OCI-M1 (cell line): ENCODE measurements at regions not wholly inside any gene's neighbourhood (a gene's known extent, or its start where the extent isn't known, plus 50 kb on each side); places are given as distances from the start of the nearest gene placed in this dataset.
"Not testable (repeated sequence)": the region's sequence is repeated elsewhere in the genome, so short reads cannot be mapped to it uniquely, and the experiment has no call there.

Experiments used
- DNase-seq: peaks from one replicate; lab custom pipeline; 2025; lab: John Stamatoyannopoulos, UW

DNA sequence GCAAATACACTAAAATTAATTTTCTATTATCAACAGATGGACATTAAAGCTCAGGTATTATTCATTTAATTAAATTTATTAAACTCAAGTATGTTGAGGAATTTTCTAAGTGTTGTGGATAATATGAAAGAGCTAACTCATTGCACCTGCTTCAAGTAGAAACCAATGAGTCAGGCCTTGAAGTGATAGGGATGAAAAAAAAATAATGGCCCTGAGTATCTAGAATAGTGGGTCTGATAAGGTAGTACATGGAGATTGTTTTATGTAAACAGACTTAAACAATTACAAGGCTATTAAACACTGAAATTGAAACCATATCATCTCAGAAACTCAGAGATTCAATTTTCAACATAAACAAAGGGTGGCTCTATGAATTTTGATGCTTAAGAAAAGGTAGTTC lies 857.1 kb upstream of the GBE1 start:
- no peak for DNase-seq

DNA sequence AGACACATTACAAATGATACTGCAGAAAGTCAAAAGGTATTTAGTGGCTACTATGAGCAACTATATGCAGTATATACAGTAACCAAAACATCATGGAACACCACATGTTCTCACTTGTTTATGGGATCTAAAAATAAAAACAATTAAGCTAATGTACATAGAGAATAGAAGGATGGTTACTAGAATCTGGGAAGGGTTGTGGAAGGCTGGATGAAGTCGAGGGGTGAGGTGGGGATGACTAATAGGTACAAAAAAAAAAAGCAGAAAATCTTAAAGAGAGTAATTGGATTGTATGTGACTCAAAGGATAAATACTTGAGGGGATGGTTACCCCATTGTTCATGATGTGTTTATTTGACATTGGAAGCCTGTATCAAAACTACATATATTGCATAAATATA lies 848.8 kb upstream of the GBE1 start:
- DNase-seq = no peak

DNA sequence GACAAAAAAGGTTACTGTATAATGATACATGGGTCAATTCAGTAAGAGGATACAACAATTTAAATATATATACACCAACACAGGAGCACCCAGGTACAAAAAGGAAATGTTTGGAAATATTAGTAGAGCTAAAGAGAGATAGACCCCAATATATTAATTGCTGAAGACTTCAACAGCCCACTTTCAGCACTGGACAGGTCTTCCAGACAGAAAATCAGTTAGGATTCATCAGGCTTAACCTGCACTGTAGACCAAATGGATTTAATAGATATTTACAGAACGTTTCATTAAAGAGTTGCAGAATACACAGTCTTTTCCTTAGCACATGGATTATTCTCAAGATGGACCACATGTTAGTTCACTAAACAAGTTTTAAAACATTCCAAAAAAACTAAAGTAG lies 845.9 kb upstream of the GBE1 start:
- DNase-seq = no peak

DNA sequence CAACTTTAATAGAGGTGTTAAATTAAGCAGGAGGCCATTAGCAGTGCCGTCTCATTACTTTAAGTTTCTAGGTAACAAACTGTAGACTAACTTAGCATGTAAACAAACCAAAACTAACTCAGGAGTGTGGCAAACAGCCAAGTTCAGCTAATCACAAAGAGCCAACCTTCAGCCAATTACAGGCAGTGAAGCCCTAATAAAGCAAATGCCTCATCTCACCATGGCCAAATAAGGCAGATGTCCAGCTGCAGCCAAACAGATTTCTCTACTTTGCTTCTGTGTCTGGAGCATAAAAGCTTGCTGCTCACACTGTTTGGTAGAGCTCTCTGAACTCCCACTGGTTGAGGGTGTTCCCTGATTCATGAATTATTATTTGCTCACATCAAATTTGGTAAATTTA lies 835.4 kb upstream of the GBE1 start:
- DNase-seq = no peak

DNA sequence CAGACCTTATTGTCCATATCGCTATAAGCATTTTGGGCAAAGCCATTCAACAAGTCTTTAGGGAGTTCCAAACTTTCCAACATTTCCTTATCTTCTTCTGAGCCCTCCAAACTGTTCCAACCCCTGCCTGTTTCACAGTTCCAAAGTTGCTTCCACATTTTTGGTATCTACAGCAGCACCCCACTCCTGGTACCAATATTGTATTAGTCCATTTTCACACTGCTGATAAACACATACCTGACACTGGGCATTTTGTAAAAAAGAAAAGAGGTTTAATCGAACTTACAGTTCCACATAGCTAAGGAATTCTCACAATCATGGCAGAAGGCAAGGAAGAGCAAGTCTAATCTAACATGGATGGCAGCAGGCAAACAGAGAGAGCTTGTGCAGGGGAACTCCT lies 834.1 kb upstream of the GBE1 start:
- DNase-seq = no peak

DNA sequence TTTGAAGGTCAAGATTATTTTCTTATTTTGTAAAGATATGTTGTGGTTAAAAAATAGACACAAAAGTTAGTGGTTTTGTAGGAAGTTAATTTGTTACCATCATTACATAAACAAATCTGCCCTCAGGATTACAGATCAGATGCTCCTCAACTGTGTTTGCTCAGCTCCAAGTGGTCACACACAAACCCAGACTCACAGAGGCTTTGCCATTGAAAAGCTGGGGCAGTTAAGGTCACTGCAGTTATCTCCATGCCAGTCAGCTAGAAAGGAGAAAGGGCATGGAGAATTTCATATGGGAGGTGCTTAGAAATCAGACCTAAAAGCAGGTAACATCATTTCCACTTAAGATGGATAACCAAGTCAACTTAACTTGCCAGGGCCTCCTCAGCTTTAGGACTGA lies 825.7 kb upstream of the GBE1 start:
- no peak for DNase-seq

DNA sequence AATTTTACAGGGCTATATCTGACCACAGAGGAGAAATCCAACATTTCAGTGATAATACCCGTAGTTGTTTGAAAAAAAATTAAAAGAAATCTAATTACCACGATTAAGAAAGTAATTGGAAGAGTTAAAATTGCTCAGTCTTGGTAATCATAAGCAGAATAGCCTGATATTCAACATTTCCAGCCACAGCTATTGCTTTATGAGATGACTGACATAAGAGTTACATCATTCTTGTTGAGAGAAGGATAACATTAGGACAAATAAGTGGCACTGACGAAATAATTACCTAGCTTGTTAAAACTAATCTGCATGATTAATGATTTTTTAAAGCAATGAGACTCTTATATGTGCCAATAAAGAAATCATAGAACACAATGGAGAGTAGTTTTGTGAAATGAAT lies 825.0 kb upstream of the GBE1 start:
- no peak for DNase-seq

DNA sequence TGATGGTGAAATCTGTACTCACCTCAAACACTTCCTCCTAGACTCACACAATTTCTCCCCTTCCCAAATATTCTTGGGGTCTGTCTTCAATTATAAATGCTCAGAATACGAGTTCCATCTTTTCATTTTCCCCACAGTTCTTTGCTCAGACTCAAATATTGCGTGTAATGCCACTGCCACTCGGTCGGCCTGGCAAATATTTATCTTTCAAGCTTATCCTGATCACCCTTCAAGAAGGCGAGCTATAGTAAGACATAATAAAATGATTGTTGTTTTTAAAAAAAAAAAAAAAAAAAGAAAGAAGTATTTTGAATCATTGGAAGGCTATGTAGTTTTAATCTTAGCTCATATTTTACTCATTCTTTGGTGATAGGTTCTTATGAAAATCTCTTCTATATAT lies 824.6 kb upstream of the GBE1 start:
- DNase-seq = not testable (repeated sequence)

DNA sequence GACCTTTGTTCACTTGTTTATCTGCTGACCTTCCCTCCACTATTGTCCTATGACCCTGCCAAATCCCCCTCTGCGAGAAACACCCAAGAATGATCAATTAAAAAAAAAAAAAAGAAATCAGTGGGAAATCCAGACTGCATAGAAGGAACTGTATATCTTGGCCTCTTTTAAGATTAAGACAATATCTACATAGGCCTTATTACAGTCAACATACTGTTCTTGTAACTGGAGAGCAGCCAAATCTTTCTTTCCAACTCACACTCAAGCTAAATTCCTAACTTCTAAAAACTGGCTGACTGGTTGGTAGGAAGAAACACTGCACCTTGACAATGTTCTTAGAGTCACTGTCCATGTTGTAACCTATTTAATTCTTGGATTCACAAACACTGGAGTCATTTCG lies 824.1 kb upstream of the GBE1 start:
- DNase-seq = not testable (repeated sequence)

DNA sequence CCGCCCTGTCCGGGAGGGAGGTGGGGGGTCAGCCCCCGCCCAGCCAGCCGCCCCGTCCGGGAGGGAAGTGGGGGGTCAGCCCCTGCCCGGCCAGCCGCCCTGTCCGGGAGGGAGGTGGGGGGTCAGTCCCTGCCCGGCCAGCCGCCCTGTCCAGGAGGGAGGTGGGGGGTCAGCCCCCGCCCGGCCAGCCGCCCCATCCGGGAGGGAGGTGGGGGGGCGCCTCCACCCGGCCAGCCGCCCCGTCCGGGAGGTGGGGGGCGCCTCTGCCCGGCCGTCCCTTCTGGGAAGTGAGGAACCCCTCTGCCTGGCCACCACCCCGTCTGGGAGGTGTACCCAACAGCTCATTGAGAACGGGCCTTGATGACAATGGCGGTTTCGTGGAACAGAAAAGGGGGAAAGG lies 823.4 kb upstream of the GBE1 start:
- DNase-seq = not testable (repeated sequence)

DNA sequence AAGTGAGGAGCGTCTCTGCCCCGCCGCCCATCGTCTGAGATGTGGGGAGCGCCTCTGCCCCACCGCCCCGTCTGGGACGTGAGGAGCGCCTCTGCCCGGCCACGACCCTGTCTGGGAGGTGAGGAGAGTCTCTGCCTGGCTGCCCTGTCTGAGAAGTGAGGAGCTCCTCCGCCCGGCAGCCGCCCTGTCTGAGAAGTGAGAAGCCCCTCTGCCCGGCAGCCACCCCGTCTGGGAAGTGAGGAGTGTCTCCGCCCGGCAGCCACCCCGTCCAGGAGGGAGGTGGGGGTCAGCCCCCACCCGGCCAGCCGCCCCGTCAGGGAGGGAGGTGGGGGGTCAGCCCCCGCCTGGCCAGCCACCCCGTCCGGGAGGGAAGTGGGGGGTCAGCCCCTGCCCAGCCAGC lies 823.0 kb upstream of the GBE1 start:
- not testable (repeated sequence) for DNase-seq

DNA sequence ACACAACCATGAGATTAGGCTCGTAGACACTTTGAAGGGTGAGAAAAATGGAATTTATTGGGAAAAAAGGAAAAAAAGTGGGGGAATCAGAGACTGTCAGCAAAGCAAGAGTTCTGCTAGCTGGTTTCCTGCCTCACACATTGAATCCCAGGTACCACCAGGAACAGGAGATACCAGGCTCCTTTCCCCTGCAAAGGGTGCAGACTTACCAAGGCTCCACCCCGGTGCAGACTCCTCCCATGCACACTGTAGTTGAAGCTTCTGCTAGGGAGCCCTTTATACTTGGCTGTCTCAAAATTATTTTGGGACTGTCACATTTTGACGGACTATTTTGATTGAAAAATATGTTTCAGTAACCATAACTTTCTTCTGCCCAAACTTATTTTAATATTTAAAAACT lies 819.9 kb upstream of the GBE1 start:
- DNase-seq = peak; percentile 5

DNA sequence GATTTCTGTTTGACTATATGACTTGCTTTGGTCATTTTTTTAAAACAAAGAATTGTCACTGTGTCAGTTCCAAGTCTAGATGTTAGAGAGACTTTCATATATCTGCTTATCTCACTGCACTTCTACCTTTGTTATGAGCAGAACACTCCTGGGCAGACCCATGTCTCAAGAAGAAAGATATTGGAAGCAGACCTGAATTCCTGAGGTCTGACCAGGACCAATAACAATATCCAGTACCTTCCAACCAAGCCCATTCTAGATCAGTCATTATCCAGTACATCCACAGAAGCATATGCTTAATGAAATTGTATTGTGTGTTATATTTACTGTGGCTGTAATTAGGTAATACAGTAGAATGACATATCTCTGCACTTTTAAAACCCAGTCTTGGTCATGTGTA lies 811.3 kb upstream of the GBE1 start:
- no peak for DNase-seq

DNA sequence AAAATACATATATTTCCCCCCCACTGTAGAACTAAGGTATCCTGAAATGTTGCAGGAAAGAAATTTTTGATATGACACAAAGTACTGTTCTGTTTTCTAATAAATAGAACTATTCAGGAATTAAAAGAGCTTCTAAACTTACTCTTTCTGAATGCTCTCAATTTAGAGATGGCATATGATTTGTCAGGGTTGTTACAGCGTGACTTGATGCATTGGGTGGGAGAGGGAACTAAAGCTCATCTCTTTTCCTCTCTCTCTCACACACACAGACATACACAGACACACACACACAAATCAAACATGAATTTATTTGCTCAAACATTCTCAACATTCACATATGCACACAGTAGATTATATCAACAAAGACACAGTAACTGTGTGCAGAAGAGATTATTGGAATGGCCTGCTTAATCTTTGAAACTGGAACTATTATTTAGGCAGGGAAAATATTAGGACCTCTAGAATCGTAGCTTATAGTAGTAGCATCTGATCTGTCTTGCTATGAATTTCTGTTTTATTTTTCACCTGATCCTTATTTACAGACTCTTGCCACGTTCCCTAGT lies 807.4 kb upstream of the GBE1 start:
- DNase-seq = no peak

DNA sequence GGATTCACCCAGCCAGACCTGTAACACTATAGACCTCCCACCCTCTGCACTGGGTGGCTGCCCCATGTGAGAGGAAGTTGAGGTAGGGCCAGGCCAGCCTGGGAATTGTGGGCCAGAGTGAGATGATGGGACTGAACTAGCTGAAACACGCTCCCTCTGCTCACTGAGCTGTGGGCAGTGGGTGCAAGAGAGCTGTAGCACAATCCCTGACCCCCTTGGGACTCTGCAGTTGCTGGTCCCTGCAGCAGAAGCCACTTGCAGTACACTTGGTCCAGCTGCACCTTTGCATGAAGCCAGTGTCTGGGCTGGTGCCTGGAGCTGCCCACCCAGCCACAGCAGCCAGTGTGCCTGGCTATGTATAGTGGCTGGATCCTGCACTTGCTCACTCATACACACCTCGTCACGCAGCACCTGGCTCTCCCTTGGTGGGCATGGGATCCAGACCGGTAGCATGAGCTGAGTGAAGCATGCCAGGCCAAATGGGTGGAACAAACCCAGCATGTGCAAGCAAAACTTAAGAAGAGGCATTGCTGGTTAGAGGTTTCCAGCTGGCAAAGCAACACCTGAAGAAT lies 805.7 kb upstream of the GBE1 start:
- DNase-seq = no peak

DNA sequence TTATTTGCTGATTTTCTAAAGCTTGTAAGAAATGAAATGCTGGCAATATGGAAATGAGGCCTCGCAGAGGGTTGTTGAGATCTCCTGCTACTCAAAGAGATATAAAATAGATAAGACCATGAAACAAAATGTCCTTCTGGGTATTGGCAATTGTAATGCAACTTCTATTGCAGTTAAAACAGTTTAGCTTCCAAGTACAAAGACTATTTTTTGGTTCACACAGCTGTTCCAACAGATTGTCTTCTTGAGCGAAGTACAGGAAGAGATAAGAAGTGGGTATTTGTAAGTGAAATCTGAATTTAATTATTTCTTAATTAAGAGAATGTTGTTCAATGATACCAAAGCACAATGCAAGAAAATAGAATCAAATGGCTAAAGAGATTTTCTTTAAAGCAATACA lies 801.5 kb upstream of the GBE1 start:
- DNase-seq = no peak

DNA sequence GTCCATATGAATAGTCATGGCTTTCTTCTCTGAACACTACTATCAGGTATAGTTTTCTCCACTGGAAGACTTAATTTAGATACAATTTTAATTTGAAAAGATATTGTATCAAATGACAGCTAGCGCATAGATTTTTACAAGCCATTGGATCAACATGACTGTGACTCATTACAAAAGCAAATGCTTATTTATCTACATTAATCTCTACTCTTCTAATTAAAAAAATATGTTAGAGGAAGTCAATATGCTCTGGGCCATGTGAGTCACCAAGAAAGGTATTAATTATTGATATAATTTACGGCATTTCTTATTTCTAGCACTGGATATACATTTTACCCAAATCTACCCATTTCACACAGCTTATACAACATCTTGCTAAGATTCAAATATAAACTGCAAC lies 800.3 kb upstream of the GBE1 start:
- DNase-seq = no peak

DNA sequence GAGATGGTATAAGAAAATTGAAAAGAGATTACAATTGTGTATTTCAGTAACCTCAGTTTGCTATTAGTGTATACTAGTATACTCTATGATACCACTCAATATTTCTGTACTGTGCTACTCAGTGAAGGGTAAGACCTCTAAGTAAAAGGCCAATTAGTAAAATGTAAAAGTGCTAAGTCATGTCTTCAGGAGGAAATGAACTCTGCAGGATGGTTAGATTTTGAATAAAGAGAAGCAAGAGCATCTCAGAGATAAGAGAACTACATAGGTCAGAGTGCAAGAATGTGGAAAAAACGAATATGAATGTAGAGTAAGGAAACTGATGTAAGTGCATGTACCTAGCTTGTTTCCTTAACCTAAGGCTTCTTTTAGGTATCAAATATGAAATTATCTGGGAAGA lies 796.6 kb upstream of the GBE1 start:
- peak; percentile 56 for DNase-seq

DNA sequence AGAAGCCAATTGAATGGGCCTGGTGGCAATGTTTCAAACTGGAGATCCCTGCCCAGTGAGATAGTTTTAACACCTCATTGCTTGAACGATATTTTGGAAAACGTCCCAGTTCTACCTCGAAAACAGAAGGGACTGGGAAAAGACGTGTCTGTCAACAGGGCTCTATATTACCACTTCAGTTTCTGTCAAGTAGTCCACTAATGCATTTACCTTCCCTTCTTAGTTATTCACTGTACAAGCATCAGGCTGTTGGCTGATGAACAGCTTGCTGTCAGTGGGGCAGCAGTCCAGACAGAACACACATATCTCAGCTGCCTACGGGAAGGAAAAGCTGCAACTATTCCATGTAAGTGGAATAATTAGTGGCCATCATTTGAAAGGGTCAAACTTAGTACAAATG lies 794.7 kb upstream of the GBE1 start:
- no peak for DNase-seq

DNA sequence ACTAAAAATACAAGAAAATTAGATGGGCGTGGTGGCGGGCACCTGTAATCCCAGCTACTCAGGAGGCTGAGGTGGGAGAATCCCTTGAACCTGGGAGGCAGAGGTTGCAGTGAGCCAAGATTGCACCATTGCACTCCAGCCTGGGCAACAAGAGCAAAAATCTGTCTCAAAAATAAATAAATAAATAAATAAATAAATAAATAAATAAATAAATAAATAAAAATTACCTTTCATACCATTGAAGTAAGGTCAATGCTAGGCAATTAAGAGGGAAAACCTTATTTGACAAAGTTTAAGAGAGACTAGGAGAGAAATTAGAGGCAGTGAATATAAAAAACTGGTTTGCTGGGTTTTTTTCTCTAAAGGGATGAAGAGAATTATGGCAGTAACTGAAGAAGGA lies 781.1 kb upstream of the GBE1 start:
- not testable (repeated sequence) for DNase-seq

DNA sequence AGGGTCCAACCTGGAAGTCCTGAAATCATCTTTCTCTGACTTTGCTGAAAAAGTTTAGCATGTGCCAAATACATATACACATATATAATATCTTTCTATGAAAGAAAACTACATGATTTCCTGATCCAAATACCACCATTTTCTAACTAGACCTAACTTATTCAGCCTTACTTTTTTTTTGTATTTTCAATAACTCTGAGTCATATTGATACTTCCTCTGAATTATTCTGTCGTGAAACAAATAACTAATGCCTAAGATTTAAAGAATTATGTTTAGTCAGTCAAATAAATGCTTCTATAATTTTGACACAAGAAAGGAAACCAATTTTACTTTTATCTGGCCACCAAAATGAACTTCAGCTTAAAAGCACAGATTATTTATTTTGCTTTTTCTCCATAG lies 760.2 kb upstream of the GBE1 start:
- DNase-seq = no peak

DNA sequence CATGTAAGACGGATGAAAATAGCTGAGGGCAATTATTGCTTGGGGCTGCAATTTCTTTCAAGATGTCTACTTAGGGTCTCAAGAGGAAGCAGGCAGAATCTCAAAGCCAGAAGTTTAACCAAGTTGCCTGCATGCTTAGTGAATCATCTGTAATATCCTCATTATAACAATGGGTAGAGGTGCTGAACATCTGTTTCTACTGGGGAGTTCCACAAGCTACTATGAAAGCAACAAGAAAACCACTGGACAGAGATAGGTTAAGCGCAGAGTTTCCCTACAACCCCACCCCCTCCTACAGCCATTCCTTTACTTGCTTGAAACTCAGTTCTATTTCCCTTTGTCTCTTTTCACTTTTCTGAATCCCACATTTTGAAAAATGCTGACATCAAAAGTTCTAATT lies 759.4 kb upstream of the GBE1 start:
- no peak for DNase-seq

DNA sequence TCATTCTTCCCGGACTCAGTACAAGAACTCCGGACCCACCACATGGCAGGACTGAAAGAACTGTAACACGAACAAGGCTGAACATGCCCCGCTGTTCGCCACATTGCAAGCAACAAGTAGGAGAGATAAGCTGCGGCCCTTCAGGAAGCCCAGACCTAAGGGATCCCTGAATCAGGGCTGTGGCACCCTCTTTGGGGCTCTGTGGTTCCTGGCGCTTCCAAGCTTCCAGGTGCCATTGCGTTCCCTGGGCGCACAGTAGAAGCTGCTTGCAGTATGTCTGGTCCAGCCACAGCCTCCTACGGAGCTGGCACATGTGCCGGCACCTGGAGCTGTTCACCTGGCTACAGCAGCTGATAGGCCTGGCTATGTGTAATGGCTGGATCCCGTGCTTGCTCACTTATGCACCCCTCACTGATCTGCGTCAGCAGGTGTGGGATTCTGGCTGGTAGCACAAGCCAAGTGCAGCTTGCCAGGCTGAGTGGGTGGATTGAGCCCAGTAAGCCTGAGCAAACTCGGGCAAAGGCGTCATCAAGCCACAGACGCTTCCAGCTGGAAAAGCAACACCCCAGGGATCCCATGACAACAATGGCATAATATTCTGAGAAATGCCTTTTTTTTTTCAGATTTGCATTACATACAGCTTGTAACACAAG lies 748.6 kb upstream of the GBE1 start:
- DNase-seq = no peak
